Keratinocyte (primary cell): ENCODE measurements at regions not wholly inside any gene's neighbourhood (a gene's known extent, or its start where the extent isn't known, plus 50 kb on each side); places are given as distances from the start of the nearest gene placed in this dataset.

Source experiments
- EZH2 ChIP-seq: IDR thresholded peaks from one replicate; pipeline ENCODE4 v1.6.1; 2012; ENCODE audit warnings: inconsistent platforms, mild to moderate bottlenecking, low read length, moderate library complexity
- TF ChIP-seq, protein P1 (sequence below), 3 experiments: IDR thresholded peaks in 1 of 3; conservative IDR thresholded peaks in 1 of 3; optimal IDR thresholded peaks in 1 of 3; 2 replicates in 2 of 3; 3 replicates in 1 of 3; pipeline versions ENCODE3 to v1.5.1; 2011; ENCODE audit warnings: low read length in 3 of 3, mild to moderate bottlenecking in 3 of 3, moderate library complexity in 2 of 3, control low read depth in 1 of 3, inconsistent platforms in 1 of 3; ENCODE audit not compliant: insufficient read depth in 2 of 3; ENCODE audit errors: extremely low read depth in 1 of 3

DNA sequence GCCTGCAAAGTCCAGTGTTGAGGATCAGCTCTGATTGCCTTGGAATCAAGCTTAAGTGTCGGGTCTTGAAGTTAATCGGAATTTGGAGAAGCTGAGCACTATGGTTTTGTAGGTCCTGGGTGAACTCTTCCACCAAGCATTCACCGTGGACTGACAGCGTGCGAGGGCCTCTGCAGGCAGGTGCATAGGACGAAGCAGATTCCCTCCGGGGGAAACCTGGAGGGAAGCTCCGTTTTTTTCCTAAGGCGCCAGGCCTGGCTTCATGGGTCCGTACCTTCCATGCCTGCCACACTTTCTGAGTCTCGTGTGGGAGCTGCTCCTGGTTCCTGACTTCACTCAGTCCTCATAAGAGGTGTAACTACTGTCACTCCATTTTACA lies 170.1 kb downstream of the CRYBB2 start:
- TF ChIP-seq, protein P1, sequence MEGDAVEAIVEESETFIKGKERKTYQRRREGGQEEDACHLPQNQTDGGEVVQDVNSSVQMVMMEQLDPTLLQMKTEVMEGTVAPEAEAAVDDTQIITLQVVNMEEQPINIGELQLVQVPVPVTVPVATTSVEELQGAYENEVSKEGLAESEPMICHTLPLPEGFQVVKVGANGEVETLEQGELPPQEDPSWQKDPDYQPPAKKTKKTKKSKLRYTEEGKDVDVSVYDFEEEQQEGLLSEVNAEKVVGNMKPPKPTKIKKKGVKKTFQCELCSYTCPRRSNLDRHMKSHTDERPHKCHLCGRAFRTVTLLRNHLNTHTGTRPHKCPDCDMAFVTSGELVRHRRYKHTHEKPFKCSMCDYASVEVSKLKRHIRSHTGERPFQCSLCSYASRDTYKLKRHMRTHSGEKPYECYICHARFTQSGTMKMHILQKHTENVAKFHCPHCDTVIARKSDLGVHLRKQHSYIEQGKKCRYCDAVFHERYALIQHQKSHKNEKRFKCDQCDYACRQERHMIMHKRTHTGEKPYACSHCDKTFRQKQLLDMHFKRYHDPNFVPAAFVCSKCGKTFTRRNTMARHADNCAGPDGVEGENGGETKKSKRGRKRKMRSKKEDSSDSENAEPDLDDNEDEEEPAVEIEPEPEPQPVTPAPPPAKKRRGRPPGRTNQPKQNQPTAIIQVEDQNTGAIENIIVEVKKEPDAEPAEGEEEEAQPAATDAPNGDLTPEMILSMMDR (optimal IDR thresholded peaks at IDR 0.05 in 1 of 3, IDR thresholded peaks at IDR 0.05 in 1 of 3, conservative IDR thresholded peaks at IDR 0.05 in 1 of 3; ENCODE audit: extremely low read depth in 1 of 3, insufficient read depth in 2 of 3, low read length in 3 of 3): no peak
- no peak for TF ChIP-seq EZH2
